ENCODE measurements at regions not wholly inside any gene's neighbourhood (a gene's known extent, or its start where the extent isn't known, plus 50 kb on each side); places are given as distances from the start of the nearest gene placed in this dataset.

DNA sequence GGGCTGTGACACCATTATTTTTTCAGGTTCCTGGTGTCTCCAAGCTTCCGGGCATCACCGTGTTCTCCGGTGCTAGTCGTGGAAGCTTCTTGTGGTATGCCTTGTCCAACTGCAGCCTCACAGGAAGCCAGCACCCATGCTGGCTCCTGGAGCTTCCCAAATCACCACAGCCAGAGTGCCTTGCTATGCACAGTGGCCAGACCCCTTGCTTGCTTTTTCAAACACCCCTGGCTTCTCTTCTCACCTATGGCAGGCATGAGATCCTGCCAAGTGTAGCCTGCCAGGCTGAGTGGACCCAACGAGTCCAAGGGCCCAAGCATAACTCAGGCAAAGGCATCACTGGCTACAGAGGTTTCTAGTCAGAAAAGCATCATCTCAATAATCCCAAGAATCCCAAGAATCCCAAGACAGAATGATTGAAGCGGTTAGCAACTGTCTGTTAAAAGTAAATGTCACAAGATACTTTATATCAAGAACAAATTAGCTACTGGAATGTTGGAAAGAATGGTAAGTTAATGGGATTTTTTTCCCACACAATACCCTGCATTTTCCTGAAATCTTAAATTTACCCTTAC lies 1522.9 kb downstream of the PCDH18 start:
- no peak overlapping the region for H3K27ac ChIP-seq
- no peaks in the 10 kb centered on the region for H3K27me3 ChIP-seq
- no peak overlapping the region for H3K9ac ChIP-seq (ENCODE audit: low read depth in 2 of 2, low read length in 2 of 2)
- H3K4me1 ChIP-seq, result no peaks in the 10 kb centered on the region
- no peaks in the 10 kb centered on the region for H3K9me3 ChIP-seq
- TF ChIP-seq, protein P1, sequence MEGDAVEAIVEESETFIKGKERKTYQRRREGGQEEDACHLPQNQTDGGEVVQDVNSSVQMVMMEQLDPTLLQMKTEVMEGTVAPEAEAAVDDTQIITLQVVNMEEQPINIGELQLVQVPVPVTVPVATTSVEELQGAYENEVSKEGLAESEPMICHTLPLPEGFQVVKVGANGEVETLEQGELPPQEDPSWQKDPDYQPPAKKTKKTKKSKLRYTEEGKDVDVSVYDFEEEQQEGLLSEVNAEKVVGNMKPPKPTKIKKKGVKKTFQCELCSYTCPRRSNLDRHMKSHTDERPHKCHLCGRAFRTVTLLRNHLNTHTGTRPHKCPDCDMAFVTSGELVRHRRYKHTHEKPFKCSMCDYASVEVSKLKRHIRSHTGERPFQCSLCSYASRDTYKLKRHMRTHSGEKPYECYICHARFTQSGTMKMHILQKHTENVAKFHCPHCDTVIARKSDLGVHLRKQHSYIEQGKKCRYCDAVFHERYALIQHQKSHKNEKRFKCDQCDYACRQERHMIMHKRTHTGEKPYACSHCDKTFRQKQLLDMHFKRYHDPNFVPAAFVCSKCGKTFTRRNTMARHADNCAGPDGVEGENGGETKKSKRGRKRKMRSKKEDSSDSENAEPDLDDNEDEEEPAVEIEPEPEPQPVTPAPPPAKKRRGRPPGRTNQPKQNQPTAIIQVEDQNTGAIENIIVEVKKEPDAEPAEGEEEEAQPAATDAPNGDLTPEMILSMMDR (IDR thresholded peaks at IDR 0.05), result no peak
- intact Hi-C loops (cut with DNase I), result no loop called here
- H3K36me3 ChIP-seq, result no peaks in the 10 kb centered on the region
- H3K4me3 ChIP-seq, result no peak overlapping the region
- no peak for DNase-seq

DNA sequence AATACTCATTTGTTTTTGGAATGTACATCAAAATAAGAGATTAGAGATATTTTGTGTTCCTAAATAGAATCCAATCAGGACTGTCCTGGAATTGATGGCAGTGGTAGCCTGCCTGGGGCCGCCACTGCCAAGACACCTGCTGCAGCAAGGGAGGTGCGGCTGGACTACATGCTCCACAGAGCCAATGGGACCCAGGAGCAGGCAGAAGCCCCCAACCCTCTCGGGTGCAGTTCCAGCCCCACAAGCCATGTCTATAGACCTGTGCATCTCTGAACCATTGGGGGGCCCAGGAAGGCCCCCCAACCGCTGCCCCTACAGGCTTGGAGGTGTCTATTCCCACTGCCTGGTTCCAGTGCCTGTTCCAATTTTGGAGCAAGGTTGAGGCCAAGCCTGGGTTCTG lies 1524.3 kb downstream of the PCDH18 start:
- no peak overlapping the region for H3K9ac ChIP-seq (ENCODE audit: low read depth in 2 of 2, low read length in 2 of 2)
- TF ChIP-seq, protein P1 (IDR thresholded peaks at IDR 0.05), result no peak
- no peaks in the 10 kb centered on the region for H3K27me3 ChIP-seq
- H3K4me3 ChIP-seq, result no peak overlapping the region
- H3K27ac ChIP-seq, result no peak overlapping the region
- DNase-seq, result no peak
- no peaks in the 10 kb centered on the region for H3K9me3 ChIP-seq
- H3K36me3 ChIP-seq, result no peaks in the 10 kb centered on the region
- no peaks in the 10 kb centered on the region for H3K4me1 ChIP-seq
- intact Hi-C loops (cut with DNase I), result no loop called here

DNA sequence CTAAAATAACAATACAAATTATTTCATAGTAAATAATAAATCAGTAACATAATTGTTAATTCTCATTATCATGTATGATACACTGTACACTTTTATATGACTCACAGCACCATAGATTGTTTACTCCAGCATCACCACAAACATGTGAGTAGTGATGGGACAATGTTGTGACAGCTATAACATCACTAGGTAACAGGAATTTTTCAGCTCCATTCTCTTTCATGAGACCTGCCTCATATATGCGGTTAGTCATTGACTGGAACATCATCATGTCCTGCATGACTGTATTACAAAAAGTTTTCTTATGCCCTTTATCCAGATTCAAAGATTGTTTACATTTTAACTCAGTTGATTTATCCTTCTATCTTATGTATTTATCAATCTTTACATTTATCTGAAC lies 1530.0 kb downstream of the PCDH18 start:
- Histone ChIP-seq H3K4me1 (no peaks in the 10 kb centered on the region), H3K27me3 (no peaks in the 10 kb centered on the region), H3K9ac (ENCODE audit: low read depth in 2 of 2, low read length in 2 of 2) (no peak overlapping the region), H3K4me3 (no peak overlapping the region), H3K9me3 (no peaks in the 10 kb centered on the region), H3K27ac (no peak overlapping the region), H3K36me3 (no peaks in the 10 kb centered on the region)
- no peak for DNase-seq
- TF ChIP-seq, protein P1 (IDR thresholded peaks at IDR 0.05), result no peak
- intact Hi-C loops (cut with DNase I), result no loop called here

DNA sequence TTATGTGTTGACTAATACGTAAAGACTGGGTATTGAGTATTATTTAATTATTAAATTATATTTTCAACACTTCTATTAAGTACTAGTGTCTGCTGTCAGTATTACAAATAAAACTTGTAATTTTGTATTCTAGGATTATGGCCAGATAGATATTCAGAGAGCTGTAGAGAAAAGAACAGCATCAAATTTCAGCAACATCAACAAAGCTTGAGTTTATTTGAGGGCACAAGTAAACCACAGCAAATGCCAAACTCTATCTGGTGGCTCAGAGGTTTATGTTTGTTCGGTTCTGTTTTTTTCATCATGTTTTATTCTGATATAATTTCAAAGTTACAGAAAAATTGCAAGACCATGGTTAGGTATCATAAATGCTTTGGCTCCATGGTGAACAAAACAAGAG lies 1530.5 kb downstream of the PCDH18 start:
- no peak overlapping the region for H3K27ac ChIP-seq
- no peak overlapping the region for H3K9ac ChIP-seq (ENCODE audit: low read depth in 2 of 2, low read length in 2 of 2)
- no peak for DNase-seq
- intact Hi-C loops (cut with DNase I), result no loop called here
- H3K9me3 ChIP-seq, result no peaks in the 10 kb centered on the region
- no peaks in the 10 kb centered on the region for H3K36me3 ChIP-seq
- no peaks in the 10 kb centered on the region for H3K4me1 ChIP-seq
- no peaks in the 10 kb centered on the region for H3K27me3 ChIP-seq
- TF ChIP-seq, protein P1 (IDR thresholded peaks at IDR 0.05), result no peak
- no peak overlapping the region for H3K4me3 ChIP-seq

DNA sequence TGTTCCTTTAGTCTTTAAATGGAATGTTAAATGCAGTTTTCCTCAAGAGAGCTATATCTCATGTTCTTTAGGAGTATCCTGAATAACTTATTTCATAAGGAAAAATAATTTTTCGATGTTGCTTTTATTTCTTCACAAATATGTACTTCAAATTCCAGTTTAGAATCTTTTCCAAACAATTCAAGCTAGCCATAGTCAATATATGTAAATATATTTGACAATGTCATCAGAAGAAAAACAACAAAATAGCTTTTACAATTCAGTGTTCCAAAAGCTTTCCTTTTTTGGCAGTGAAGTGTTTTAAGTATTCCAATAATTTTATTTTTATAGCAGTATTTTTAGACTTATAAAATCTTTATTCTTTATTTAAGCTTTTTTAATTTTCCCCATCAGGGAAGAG lies 1532.0 kb downstream of the PCDH18 start:
- H3K27ac ChIP-seq, result no peak overlapping the region
- H3K27me3 ChIP-seq, result no peaks in the 10 kb centered on the region
- no peak for DNase-seq
- no peaks in the 10 kb centered on the region for H3K36me3 ChIP-seq
- no peaks in the 10 kb centered on the region for H3K4me1 ChIP-seq
- intact Hi-C loops (cut with DNase I), result no loop called here
- no peaks in the 10 kb centered on the region for H3K9me3 ChIP-seq
- TF ChIP-seq, protein P1 (IDR thresholded peaks at IDR 0.05), result no peak
- no peak overlapping the region for H3K4me3 ChIP-seq
- H3K9ac ChIP-seq (ENCODE audit: low read depth in 2 of 2, low read length in 2 of 2), result no peak overlapping the region

All from colonic mucosa (tissue), 4 donors.